ENCODE measurements at regions not wholly inside any gene's neighbourhood (a gene's known extent, or its start where the extent isn't known, plus 50 kb on each side); places are given as distances from the start of the nearest gene placed in this dataset.

DNA sequence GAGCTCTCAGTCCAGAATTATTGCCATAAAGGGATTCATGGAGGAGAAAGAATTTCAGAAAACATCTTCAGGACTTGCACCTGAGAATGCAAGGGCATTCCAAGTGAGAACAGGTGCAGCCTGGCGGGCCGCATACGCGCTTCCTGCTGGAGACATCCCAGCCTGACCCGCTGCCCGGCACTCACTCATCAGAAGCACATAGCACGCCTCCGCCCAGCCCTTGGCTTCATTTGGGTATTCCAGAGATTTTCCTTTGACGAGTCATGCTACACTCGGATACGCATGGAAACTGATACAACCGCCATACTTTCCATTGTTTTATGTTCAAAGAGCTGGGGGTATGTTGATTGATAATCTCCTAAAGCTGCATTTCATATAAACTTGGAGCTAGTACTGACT is 228.0 kb upstream of the ID2 start:
- DNase-seq = no peak

DNA sequence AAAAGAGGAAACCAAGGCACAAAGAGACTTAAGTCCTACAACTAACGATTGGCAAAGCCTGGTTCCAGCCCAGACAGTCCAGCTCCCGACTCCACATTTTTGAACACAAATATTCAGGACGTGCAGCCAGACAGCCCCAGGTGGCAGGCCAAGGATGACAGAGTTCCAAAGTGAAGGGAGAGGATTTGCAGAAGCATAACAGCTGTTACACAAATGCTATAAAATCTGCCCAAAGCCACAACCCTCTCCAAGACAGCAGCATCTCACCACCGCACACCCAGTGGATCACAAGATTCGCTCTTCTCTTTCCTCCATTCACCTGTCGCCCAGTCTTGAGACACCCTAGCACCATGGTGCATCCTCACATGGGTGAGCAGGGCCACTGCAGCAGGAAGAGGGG is 227.1 kb upstream of the ID2 start:
- DNase-seq = no peak

DNA sequence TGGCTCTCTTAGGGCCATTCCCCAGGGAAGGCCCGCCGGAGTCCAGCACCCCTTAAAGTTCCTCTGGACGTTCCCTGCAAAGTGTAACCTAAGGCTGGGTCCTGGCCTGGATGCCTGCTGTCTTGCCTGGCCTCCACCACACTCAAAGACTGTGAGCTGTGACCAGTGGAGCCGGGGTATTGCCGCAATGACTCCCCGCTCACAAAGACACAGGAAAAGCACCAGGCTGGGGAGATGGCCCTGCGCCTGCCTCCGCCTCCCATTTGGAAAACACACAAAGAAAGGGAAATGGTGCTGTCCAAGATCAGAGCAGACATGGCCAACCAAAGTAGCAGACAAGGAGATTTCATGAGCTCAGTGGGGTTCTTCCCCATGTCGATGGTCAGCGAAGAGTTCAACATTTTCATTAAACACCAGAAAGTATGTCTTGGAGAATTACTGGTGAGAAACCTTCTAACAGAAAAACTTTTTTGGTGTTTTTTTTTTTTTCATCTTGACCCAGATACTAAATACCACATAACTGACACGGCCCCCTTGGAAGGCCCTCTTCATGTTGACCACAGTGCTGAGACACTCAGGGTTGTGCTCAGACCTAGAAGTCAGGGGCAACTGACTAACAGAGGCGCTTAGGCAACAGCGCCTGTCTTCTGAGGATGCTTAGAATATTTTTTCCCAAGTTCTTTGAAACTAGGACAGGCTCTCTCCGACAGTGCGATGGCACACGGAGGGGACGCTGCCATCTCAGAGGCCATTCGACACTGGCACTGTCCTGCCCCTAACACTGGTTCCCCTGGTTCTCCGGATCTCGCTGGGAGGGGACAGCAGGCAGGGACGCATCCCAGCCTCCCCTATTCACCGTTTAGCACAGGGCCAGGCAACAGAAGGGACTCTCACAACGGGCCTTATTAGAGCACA is 226.4 kb upstream of the ID2 start:
- DNase-seq = no peak

DNA sequence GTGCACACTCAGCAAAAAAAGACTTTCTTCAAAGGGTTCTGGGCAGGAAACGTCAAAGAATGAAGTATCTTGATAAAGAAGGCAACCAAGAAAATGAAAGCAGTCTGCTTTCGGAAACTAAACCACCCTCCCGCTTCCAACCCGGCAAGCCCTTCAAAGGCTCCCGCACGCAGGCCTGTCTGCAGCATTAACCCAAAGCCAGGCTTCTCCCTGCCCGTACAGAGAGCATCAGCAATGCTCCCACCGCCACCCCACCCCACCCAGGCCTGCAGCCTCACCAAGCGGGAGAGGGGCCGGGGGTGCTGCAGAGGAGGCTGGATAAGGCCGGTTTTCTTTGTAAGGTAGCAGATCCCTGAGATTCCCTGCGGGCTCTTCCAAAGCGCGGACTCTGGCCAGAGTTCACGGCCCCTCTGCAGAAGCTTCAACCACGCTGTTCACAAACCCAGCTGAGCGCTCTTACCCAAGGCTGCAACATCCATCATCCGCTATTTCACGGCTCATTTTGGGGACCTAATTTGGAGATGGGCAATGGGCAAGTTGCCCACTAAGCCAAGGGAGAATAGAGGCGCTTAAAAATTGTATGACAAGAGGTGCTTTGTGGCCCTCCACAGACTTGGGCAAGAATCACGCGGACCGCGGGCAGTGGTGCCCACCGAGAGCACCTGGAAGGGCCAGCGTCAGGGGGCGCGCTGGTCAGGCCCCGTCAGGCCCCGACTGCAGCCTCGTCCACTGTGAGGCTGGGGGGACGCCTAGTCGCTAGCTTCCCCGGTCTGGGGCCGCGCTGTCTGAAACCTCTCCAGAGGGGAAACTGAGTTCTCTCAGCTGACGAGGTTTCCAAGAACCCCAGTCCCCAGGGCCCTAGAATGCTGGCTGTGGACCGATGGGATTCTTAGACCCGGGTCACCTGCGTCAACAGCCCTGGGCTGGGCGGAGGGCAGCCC is 225.4 kb upstream of the ID2 start:
- DNase-seq = no peak

DNA sequence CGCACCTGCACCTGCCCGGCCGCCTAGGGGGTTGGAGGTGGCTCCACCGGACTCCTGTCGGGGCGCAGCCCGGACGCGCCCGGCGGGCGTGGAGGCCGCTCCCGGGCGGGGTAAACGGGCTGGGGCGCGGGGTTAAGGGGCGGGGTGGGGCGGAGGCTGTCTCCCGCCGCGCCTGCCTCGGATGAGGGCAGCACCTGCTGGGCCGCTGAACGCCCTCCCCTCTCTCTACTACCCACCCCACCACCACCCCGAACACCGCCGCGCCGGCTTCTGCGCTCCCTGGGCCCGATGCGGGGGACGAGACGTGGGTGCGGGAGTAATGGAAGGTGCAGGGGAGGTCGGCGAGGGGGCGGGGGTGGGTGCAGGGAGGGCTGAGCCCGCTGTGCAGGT is 224.8 kb upstream of the ID2 start:
- no peak for DNase-seq

DNA sequence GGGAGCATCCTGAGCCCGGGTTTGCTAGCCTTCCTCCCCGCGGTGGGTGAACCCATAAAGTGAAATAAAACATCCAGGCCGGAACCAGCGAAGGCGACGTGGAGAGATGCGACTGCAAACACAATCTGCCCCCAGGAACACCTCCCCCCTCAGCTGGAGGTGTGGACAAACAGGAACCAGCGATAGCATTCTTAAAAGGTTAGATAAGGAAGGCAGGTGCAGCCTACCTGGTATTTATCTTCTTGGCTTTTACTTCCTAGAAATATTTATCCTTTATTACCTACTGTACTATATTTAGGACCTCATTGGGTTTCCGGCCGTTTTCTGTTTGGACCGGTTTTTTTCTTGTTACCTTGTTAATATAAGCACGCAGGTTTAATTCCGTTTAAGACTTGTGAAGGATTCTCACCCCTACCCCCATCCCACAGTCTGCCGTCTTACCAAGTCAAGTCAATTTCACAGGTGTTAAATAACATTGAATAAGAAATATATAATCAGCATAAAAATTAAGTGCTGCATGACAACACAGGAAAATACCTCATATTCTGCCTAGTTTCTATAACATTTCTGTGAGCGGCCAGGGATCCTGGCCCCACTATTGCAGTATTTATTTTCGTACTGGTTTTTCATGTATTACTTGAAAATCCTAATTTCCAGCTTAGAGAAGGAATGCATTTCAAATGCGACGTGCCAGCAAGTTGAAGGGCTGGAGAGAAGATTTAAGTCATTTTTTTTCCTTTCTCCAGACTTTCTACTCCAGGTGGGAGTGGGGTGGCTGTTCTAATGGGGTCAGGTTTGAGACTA is 224.0 kb upstream of the ID2 start:
- DNase-seq = no peak

DNA sequence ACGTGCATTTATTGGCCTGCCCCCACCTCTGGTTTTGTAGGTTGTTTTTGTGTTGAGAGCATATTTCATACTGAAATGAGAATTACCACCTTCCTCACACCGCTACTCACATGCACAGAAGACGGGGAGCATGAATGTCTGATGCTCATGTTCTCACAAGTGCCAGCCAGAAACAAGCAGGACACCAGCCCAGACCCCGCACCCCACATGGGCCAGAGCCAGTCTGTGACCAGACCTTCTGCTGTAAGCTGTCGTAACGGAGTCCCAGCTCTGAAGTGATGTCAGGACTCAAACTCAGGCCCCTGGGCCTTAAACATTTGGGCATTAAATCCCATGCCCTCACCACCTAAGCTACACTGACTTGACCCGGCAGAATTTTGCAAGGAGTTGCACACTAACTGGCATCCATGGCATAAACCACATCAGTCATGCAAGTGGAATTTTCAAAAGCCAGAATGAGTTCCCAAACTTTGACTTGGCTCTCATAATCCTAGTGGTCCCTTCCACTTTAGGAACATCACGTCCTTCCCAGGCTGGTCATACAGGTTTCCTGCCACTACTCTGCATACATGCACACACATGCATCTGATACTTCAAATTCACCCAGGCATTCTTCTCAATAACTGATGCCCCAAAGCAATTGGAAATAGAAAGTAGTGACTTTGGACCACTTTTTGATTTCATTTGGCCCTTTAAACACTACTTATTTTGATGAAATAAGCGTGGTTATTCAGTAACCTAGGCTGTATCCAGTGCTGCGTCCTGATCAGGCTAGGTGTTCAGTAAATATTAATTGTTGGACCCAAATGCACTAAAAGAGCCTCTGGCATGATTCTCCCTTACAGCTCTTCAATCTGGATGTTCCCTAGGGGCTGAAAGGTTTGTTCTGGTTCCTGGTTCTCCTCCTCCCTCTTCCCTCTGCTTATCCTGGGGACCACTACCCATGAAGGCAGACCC is 223.1 kb upstream of the ID2 start:
- no peak for DNase-seq

DNA sequence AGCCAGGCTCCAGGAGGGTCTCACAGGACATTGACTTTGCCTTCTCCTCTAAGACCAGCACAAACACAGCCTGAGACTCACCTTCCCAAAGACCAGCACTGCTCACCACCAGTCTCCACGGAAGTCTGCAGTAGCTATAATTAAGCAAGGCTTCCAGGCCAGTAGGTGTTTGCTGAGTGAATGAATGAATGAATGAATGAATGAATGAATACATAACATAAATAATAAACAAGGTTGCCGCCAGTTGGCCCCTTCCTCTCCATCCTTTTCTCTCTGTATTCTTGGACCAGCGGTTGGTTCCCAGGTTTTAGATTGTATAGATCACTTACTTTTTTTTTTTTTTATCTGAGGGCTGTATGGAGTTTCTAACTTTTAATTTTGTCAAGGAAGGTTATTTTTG is 222.4 kb upstream of the ID2 start:
- no peak for DNase-seq

DNA sequence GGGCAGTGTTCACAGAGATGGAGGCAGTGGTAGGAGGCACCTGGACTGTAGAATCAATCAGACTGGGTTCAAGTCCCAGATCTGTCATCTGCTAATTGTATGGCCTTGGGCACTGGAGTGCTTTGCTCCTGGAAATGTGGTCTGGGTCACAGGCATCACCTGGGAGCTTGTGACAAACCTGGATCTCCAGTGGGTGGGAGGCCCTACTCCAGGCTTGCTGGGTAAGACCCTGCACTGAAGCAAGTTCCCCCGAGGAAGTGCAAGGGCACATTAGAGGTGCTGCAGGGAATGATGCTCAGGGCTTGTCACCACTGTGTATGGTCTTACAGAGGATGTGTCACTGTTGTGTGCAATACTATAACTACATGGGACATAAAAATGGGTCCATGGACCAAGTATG is 220.5 kb upstream of the ID2 start:
- DNase-seq = no peak

DNA sequence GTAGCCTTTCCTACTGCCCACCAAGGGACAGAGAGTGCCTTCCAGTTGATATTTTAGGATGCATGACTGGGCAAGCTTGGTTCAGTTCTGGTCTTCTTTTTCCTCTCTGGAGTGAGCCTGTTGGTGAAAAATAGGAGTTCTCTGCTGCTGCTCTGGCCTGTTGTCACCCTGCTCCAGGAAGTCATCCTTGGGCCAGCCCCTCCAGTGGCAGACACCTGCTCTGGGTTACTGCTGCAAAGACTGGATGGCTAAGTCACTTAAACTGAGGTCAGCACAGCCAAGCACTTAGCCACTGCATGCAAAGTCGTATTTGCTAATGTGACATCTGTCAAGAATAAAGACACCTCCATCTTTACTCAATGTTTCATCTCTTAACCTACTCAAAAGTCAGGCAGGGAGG is 219.6 kb upstream of the ID2 start:
- no peak for DNase-seq

DNA sequence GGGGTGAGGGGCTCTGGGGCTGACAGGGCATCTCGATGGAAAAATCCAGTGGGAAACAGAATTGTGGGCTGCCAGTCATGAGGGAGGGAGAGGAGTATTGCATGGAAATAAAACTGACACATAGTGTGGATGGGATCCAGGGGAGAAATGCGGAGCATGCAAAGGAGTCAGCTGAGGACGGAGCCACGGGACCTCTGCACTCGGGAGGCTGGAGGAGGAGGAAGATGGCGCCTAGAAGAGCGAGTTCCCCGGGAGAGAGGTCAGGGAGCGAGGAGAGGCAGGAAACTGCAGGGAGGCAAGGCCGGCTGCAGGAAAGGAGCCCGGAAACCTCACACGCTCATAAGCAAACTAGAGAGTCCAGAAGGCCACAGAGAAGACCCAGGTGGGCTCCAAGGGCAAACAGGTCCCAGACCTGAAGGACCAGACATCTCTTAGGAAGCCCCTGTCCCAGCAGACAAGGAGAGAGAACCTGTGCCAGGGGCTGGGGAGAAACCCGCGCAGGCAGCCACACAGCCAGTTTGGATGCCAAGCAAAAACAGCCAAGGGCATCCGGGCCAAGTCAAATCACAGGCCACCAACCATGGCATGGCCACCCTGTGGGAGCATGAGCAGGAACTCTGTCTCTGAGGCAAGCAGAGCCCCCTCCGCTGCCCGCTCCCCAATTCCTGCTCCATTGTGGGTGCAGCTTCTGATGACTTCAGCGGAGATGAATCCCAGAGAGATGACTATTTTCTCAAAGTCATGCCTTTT is 218.8 kb upstream of the ID2 start:
- DNase-seq = no peak

DNA sequence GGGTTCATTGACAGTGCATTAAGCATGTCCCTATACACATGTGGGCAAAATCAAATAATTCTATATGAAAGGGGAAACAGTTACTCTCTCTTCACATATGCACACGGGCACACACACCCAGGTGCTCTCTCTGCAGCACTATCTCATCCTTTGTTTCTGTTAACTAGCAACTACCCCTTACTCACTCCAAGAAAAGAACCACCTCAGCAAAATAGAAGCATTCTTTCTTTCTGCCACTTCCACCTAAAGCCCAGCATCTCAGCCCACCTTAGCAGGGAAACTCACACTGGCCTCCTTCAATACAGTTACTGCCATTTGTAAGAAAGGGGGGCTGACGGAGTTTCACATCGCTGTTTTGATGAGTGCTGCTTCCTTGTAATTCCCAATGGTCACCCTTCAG is 216.3 kb upstream of the ID2 start:
- DNase-seq = no peak

DNA sequence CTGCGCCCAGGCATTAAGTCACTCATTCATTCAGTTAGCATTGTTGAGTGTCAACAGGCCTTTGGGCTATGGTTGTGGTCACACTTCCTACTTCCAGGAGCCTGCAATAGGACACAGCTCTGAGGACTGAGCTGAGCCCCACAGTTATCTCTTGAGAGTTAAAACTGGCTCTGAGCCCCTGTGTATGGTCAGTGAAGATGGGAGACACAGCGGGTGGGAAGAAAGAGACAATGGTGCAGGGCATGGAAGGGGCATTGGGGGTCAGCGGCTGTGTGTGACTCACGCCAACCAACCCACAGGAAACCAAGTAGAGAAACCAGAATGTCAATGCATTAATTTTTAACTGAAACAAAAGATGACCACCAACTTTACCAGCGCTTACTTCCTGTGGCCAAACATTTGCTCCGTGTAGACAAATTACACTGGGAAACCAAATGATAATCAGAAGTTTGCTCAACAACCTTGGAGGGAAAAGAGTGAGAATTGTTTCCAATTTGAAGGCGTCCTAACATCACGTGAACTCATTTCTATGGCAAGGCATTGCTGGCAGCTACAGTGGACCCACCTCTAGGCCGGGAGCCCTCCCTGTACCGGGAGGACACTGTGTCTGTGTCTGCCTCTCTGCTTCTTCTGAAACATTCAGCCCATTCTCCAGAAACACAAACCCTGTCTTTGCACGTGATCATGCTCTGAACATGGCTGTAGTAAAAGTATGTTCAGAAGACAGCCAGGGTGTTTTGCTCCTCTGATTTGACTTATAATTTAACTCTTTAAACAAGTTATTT is 212.0 kb upstream of the ID2 start:
- no peak for DNase-seq

DNA sequence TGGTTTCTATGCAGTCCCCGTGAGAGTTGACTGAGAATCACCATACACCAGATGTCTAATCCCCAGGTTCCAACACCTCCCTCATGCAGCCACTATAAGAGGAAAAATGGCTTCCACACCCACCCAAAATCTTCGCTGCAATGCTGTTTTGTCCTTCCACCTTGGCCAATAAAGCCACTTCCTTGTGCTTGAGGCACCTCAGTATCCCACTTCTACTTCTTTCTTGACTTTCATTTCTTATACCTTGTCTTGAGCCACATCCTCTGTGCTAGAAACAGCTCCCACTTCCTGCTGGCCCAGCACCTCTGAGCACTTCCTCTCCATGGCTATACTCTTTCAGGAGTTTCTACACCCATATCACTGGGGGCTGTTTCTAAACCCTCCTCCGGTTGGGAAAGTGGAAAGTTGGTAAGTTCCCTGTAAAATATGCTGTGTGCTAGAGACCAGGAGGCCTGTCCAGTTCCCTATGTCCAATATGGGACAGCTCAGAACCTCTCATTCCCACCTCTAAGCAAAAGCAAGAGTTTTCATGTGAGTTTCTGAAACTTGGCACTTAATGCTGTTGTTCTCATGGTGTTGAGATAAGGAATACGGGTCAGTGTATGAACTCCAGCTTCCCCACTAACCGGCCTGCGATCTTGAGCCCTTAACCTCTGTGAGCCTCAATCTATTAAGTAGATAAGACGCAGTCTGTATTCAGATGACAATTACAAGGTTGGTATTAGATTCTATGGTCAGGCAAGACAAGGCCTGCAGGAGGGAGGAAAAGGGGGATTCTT is 209.1 kb upstream of the ID2 start:
- DNase-seq = no peak

DNA sequence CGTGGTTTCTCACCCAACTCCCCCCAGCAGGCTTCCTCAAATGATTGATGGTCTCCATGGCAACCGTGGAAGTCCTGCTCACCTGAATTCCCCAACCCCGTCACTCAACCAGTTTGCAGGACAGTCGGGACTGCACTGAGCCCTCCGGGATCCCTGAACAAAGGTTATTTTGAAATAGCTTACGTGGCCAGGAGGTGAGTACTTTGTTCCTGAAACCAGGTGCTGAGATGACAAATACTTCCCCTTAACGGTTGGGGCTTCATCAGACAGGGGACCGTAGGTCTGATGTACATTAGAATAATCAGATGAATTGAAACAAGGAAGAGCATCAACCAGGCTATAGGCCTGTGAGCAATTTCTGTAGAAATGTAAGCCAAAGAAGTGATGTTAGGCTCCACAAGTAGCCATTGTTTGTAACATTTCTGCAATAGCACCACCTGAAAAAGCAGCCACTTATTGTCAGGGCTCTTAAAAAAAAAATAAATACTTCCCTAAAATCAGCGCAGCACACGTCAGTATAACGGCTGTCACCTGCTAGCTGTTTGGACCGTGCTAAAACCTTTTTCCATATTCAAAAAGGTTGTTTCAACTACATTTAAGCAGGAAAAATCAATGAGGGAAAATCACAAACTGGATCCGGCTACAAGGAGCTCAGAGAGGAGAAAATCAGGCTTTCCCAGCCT is 206.4 kb upstream of the ID2 start:
- DNase-seq = no peak

DNA sequence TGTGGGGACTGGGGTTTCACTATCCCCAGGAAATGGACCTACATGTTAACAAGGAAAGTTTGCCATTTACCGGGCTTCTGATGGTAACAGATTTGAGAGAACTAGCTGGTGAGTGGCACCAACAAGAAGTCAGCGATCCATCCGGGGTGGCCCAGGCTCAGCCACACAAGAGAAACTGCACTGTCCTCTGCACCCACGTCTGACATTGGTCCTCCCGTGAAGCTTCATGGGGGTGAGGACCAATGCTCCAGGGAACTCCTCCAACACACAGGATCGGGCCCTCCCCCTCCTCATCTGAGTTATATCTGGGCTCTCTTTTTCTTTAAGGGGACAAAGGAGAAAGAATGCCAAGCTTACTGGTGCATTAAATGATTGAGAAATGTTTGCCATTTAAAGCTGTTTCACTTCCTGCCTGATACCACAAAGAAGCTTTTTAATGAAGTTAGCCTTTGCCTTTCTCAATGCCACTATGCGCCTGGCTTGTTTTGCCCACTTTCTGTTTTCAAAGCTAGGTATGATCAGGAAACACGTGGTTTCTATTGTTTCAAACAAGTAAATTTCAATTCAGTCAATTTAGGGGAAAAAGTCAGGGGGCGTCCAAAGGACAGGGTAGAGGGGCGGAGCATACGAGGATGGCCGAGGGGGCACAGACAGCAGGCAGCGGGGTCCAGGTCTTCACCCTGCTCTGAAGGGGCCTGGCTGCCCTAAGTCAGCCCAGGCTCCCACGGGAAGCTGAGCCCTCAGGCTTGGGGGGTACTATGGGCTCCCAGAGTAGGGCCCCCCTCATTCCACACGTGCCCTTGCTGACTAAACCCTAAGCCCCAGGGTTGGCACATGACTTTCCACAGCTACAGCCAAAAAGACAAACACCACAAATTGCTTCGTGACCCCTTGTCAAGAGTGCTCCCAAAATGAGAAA is 204.0 kb upstream of the ID2 start:
- no peak for DNase-seq

DNA sequence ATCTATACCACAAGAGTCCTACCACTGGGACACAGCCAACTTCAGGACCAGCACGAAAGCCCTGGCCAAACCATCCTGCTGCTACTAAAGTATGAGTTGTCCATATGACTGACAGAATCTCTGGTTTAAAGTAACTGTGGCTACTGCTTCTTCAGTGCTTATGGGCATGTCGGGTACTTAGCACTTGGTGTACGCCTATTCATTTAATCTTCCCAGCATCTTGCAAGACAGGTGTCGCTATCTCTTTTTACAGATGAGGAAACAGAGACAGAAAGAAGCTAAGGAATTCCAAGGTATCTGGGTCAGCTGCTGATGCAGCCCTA is 203.4 kb upstream of the ID2 start:
- no peak for DNase-seq

DNA sequence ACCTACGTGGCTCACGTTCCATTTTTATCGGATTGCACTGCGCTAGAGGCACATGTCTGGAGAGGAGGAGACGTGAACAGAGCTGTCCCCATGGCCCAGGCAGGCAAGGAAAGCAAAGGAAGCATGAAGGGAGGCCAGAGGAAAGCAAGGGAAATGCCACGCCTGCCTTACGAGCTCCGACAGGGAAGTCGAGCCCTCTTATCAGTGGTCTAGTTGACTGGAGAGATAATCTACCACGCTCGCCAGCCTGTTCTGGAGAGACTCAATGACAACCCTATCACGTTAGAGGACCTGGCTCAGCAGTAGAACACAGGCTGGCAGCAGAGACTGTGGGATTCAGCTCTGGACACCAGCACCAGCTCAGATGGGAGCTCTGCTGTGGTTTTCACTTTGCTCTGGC is 202.6 kb upstream of the ID2 start:
- no peak for DNase-seq

Data from GOT3 (cell line).